ENCODE measurements at regions not wholly inside any gene's neighbourhood (a gene's known extent, or its start where the extent isn't known, plus 50 kb on each side); places are given as distances from the start of the nearest gene placed in this dataset.

DNA sequence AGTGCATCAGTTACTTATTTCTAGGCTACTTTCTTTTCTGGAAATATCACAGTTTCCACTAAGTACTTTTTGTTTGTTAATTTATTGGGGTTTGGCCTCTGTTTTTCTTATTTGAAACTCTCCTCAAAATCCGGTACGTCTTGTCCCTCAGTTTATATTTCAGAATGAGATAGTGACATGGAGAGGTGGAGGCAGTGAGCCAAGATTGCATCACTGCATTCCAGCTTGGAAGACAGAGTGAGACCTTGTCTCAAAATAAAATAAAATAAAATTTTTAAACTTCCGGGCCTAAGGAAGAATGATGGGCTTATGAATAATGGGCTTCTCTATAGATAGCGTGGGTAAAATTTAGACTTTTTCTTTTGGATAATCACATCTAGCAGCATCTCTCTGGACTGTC is 567.8 kb downstream of the TRIML1 start:
- TF ChIP-seq, protein P1, sequence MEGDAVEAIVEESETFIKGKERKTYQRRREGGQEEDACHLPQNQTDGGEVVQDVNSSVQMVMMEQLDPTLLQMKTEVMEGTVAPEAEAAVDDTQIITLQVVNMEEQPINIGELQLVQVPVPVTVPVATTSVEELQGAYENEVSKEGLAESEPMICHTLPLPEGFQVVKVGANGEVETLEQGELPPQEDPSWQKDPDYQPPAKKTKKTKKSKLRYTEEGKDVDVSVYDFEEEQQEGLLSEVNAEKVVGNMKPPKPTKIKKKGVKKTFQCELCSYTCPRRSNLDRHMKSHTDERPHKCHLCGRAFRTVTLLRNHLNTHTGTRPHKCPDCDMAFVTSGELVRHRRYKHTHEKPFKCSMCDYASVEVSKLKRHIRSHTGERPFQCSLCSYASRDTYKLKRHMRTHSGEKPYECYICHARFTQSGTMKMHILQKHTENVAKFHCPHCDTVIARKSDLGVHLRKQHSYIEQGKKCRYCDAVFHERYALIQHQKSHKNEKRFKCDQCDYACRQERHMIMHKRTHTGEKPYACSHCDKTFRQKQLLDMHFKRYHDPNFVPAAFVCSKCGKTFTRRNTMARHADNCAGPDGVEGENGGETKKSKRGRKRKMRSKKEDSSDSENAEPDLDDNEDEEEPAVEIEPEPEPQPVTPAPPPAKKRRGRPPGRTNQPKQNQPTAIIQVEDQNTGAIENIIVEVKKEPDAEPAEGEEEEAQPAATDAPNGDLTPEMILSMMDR (IDR thresholded peaks at IDR 0.05), result no peak
- TF ChIP-seq POLR2A (IDR thresholded peaks at IDR 0.05), result no peak

All from lower leg skin (tissue), 3 donors.